Neural crest cell (in vitro differentiated cells): ENCODE measurements at regions not wholly inside any gene's neighbourhood (a gene's known extent, or its start where the extent isn't known, plus 50 kb on each side); places are given as distances from the start of the nearest gene placed in this dataset.

Experiments
- DNase-seq: peaks from one replicate; pipeline ENCODE4 v3.0.0; 2021; ENCODE audit warnings: low read depth, mixed read lengths, low spot score
- H3K27ac Mint-ChIP-seq: one replicate; pipeline ENCODE4 v1.8.0; 2021; ENCODE audit warnings: mild to moderate bottlenecking, mixed read lengths; ENCODE audit not compliant: unreplicated experiment
- H3K27me3 Mint-ChIP-seq: 2 replicates; pipeline ENCODE4 v1.8.0; 2021; ENCODE audit warnings: low read depth, mild to moderate bottlenecking, mixed read lengths
- H3K36me3 Mint-ChIP-seq: 2 replicates; pipeline ENCODE4 v1.8.0; 2021; ENCODE audit warnings: low read depth, mild to moderate bottlenecking, mixed read lengths
- H3K4me1 Mint-ChIP-seq: 2 replicates; pipeline ENCODE4 v1.8.0; 2021; ENCODE audit warnings: mixed read lengths
- H3K4me3 Mint-ChIP-seq: one replicate; pipeline ENCODE4 v1.8.0; 2021; ENCODE audit warnings: mild to moderate bottlenecking, mixed read lengths
- H3K9me3 Mint-ChIP-seq: 2 replicates; pipeline ENCODE4 v1.8.0; 2021; ENCODE audit warnings: mixed read lengths
- CTCF ChIP-seq: fragments of 200-600 bp; sonication (generic); conservative IDR thresholded peaks from 2 replicates; pipeline ENCODE4 v1.5.0; 2021; ENCODE audit warnings: antibody characterized with exemption, mild to moderate bottlenecking

GRCh38 chr5:12460493-12461261, 556.4 kb upstream of the CTNND2 start:
- no peak overlapping the region for H3K27ac Mint-ChIP-seq
- TF ChIP-seq CTCF: no peak
- H3K9me3 Mint-ChIP-seq: peaks cover 5% of the 10 kb centered on the region
- no peaks in the 10 kb centered on the region for H3K4me1 Mint-ChIP-seq
- H3K27me3 Mint-ChIP-seq: no peaks in the 10 kb centered on the region
- DNase-seq: no peak
- no peaks in the 10 kb centered on the region for H3K36me3 Mint-ChIP-seq
- H3K4me3 Mint-ChIP-seq: no peak overlapping the region

GRCh38 chr5:12459326-12459725, 555.1 kb upstream of the CTNND2 start:
- peaks cover 5% of the 10 kb centered on the region for H3K9me3 Mint-ChIP-seq
- H3K27ac Mint-ChIP-seq: no peak overlapping the region

GRCh38 chr5:12419075-12419474, 514.8 kb upstream of the CTNND2 start:
- no peaks in the 10 kb centered on the region for H3K4me1 Mint-ChIP-seq
- no peaks in the 10 kb centered on the region for H3K36me3 Mint-ChIP-seq
- no peak overlapping the region for H3K27ac Mint-ChIP-seq
- H3K9me3 Mint-ChIP-seq: no peaks in the 10 kb centered on the region
- DNase-seq: no peak
- no peaks in the 10 kb centered on the region for H3K27me3 Mint-ChIP-seq
- no peak overlapping the region for H3K4me3 Mint-ChIP-seq
- no peak for TF ChIP-seq CTCF

More at GRCh38 chr5:12459326-12459725, 555.1 kb upstream of the CTNND2 start:
- no peak for TF ChIP-seq CTCF
- H3K4me3 Mint-ChIP-seq: no peak overlapping the region
- no peaks in the 10 kb centered on the region for H3K36me3 Mint-ChIP-seq
- no peaks in the 10 kb centered on the region for H3K27me3 Mint-ChIP-seq
- DNase-seq: no peak
- no peaks in the 10 kb centered on the region for H3K4me1 Mint-ChIP-seq

- no peaks in the 10 kb centered on the region for H3K36me3 Mint-ChIP-seq
- H3K4me3 Mint-ChIP-seq: no peak overlapping the region
- H3K27me3 Mint-ChIP-seq: no peaks in the 10 kb centered on the region
- H3K27ac Mint-ChIP-seq: no peak overlapping the region
- no peak for TF ChIP-seq CTCF
- no peaks in the 10 kb centered on the region for H3K9me3 Mint-ChIP-seq
- no peak for DNase-seq
- H3K4me1 Mint-ChIP-seq: no peaks in the 10 kb centered on the region
Observed at GRCh38 chr5:12413585-12413984, 509.3 kb upstream of the CTNND2 start.

- no peak for DNase-seq
- Mint-ChIP-seq H3K4me1 (no peaks in the 10 kb centered on the region), H3K4me3 (no peak overlapping the region), H3K9me3 (no peaks in the 10 kb centered on the region), H3K27me3 (no peaks in the 10 kb centered on the region), H3K27ac (no peak overlapping the region), H3K36me3 (no peaks in the 10 kb centered on the region)
- no peak for TF ChIP-seq CTCF
Observed at GRCh38 chr5:12413075-12413474, 508.8 kb upstream of the CTNND2 start.
